ENCODE measurements at regions not wholly inside any gene's neighbourhood (a gene's known extent, or its start where the extent isn't known, plus 50 kb on each side); places are given as distances from the start of the nearest gene placed in this dataset.

DNA sequence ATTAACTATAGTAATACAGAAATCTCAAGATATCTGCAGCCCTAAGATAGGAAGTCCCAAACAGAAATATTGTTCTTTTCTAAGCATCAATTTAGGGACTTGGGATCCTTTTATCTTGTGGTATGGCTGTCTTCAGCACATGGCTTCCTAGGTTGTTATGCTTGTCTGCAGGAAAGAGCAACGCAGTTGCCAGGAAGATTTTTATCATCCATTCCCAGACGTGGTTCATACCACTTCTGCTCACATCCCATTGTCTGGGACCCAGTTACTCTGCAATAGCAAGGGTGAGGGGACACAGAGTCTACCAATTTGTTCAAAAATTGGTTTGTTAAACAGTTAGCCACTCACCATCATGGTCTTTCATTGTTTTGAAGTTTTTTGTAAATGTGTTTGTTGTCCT is 85.6 kb upstream of the RXFP2 start:
- FAIRE-seq (no peak), DNase-seq (ENCODE audit: low read depth in 1 of 2, low spot score in 1 of 2) (no peak), ATAC-seq (no peak)
- no peak overlapping the region for H3K27ac ChIP-seq
- H3K4me2 ChIP-seq = no peak overlapping the region
- WGBS (ENCODE audit: missing lambda C conversion rate) = 12% methylated on average over 2 of the region's 2 CpGs
- H3K4me1 ChIP-seq = no peaks in the 10 kb centered on the region
- no peaks in the 10 kb centered on the region for H3K9me3 ChIP-seq
- no peak for TF ChIP-seq KDM5A (IDR thresholded peaks at IDR 0.05)
- no peak for TF ChIP-seq HDAC2 (IDR thresholded peaks at IDR 0.05)
- no peak for TF ChIP-seq CHD4 (IDR thresholded peaks at IDR 0.05; ENCODE audit: borderline replicate concordance)
- no peak for TF ChIP-seq NR3C1 (IDR thresholded peaks at IDR 0.05)
- TF ChIP-seq EHMT2 (IDR thresholded peaks at IDR 0.05; ENCODE audit: low read depth) = no peak
- TF ChIP-seq CHD2 (IDR thresholded peaks at IDR 0.05; ENCODE audit: low read length, partially characterized antibody) = no peak
- CTCF ChIA-PET = no interaction called here
- H3K4me3 ChIP-seq = no peak overlapping the region
- POLR2A ChIA-PET = no interaction called here

DNA sequence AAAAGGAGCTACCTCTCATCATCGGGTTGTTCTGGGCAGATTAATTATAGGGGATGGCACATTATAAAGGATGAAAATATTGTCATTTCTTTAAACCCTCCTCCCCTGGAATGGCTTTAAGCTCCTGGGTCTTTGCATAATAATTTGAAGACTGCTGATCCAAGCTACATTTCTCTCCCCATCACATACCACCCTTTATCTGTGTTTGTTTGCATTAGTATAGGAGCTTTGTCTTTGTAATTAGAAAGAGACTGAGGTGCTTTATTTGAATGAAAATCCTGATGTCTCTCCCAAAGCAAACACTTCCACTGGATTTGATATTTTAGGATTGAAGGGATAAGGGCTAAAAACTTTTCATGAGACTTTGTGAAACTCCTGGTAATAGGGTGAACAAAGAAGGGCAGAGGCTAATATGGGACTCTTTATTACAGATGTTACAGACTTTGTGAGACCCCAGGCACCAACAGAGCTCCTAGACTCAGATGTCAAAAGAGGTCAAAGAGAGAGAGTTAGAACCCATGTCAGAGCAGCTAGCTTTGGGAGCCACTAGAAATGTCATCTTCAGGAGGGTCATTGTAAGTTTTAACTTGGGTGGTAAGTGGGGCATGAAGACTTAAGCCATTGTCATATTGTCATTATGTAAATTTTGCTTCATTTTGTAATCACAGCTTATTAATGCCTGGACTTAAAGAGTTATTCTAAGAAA is 75.3 kb upstream of the RXFP2 start:
- Histone ChIP-seq H3K4me3 (no peak overlapping the region), H3K4me1 (no peaks in the 10 kb centered on the region), H3K27ac (no peak overlapping the region), H3K4me2 (no peak overlapping the region), H3K9me3 (no peaks in the 10 kb centered on the region; the same call in 2 of the 3 replicates)
- TF ChIP-seq CHD4 (IDR thresholded peaks at IDR 0.05; ENCODE audit: borderline replicate concordance) (no peak), NFE2L2 (conservative IDR thresholded peaks at IDR 0.05; ENCODE audit: low read length) (no peak), HOXA7 (CRISPR knock-in tag; IDR thresholded peaks at IDR 0.05) (no peak), FOSB (CRISPR knock-in tag; IDR thresholded peaks at IDR 0.05) (no peak), RFX5 (IDR thresholded peaks at IDR 0.05) (no peak), KDM5A (IDR thresholded peaks at IDR 0.05) (no peak), PHF8 (IDR thresholded peaks at IDR 0.05; ENCODE audit: borderline replicate concordance, low read depth) (no peak), CBX2 (IDR thresholded peaks at IDR 0.05; ENCODE audit: borderline replicate concordance, low read depth) (no peak), GATA3 (IDR thresholded peaks at IDR 0.05; ENCODE audit: borderline replicate concordance) (no peak), EHF (CRISPR knock-in tag; IDR thresholded peaks at IDR 0.05) (no peak), NPAS2 (CRISPR knock-in tag; IDR thresholded peaks at IDR 0.05; ENCODE audit: borderline replicate concordance) (no peak), SMC3 (IDR thresholded peaks at IDR 0.05) (no peak), ESRRA (IDR thresholded peaks at IDR 0.05; ENCODE audit: borderline replicate concordance, low read length) (no peak)
- TF ChIP-seq, protein P1, sequence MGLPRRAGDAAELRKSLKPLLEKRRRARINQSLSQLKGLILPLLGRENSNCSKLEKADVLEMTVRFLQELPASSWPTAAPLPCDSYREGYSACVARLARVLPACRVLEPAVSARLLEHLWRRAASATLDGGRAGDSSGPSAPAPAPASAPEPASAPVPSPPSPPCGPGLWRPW (IDR thresholded peaks at IDR 0.05) = no peak
- TF ChIP-seq, protein P2, sequence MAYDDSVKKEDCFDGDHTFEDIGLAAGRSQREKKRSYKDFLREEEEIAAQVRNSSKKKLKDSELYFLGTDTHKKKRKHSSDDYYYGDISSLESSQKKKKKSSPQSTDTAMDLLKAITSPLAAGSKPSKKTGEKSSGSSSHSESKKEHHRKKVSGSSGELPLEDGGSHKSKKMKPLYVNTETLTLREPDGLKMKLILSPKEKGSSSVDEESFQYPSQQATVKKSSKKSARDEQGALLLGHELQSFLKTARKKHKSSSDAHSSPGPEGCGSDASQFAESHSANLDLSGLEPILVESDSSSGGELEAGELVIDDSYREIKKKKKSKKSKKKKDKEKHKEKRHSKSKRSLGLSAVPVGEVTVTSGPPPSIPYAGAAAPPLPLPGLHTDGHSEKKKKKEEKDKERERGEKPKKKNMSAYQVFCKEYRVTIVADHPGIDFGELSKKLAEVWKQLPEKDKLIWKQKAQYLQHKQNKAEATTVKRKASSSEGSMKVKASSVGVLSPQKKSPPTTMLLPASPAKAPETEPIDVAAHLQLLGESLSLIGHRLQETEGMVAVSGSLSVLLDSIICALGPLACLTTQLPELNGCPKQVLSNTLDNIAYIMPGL (CRISPR knock-in tag; IDR thresholded peaks at IDR 0.05; ENCODE audit: borderline replicate concordance) = no peak
- TF ChIP-seq, protein P3, sequence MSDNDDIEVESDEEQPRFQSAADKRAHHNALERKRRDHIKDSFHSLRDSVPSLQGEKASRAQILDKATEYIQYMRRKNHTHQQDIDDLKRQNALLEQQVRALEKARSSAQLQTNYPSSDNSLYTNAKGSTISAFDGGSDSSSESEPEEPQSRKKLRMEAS (IDR thresholded peaks at IDR 0.05) = no peak
- TF ChIP-seq, protein P4, sequence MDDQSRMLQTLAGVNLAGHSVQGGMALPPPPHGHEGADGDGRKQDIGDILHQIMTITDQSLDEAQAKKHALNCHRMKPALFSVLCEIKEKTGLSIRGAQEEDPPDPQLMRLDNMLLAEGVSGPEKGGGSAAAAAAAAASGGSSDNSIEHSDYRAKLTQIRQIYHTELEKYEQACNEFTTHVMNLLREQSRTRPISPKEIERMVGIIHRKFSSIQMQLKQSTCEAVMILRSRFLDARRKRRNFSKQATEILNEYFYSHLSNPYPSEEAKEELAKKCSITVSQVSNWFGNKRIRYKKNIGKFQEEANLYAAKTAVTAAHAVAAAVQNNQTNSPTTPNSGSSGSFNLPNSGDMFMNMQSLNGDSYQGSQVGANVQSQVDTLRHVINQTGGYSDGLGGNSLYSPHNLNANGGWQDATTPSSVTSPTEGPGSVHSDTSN (IDR thresholded peaks at IDR 0.05) = no peak
- ATAC-seq = no peak
- no peak for FAIRE-seq
- CTCF ChIA-PET = no interaction called here
- DNase-seq (ENCODE audit: low read depth in 1 of 2, low spot score in 1 of 2) = no peak
- POLR2A ChIA-PET = no interaction called here
- WGBS (ENCODE audit: missing lambda C conversion rate) = 4% methylated on average over 1 of the region's 1 CpG

All from A549 (cell line).